IPS DF 4.7 (cell line): ENCODE measurements at regions not wholly inside any gene's neighbourhood (a gene's known extent, or its start where the extent isn't known, plus 50 kb on each side); places are given as distances from the start of the nearest gene placed in this dataset.
"Not testable (repeated sequence)": the region's sequence is repeated elsewhere in the genome, so short reads cannot be mapped to it uniquely, and the experiment has no call there.

Experiments used
- DNase-seq: peaks from one replicate; pipeline ENCODE4 v3.0.0-alpha.2; 2013; ENCODE audit warnings: low spot score; ENCODE audit errors: extremely low read depth

DNA sequence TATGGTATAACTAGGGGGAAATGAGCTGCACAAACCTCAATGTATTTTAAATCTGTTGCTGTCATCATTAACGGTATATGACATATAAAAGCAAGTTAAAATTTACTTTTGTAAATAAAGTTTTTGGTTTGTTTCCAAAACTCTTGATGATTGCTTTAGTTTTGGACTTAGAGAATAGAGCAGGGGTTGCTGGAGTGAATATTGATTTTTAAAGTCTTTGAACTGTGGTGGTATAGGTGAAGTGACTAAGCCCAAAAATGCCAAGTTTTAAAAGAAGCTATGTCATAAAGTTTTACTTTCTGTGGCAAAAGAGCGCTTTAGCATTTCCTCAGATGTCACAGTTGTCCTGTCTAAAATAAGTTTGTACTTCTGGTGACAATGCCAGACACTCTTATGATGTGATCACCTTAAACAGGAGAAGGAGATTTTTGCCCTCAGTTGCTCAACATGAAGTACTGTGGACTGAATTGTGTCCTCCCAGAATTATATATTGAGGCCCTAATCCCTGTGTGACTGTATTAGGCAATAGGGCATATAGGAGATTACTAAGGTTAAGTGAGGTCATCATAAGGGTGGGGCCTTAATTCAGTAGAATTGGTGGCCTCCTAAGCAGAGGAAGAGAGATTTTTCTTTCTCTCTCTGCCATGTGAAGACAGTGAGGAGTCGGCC lies 175.2 kb upstream of the PLGLB1 start:
- DNase-seq: not testable (repeated sequence)

- not testable (repeated sequence) for DNase-seq
These were observed 176.8 kb upstream of the PLGLB1 start for GRCh38 chr2:87198422-87198821.

GRCh38 chr2:87199228-87199627 lies 177.6 kb upstream of the PLGLB1 start:
- DNase-seq: not testable (repeated sequence)

- DNase-seq: not testable (repeated sequence)
These were observed 183.0 kb upstream of the PLGLB1 start for GRCh38 chr2:87204569-87205147.

DNA sequence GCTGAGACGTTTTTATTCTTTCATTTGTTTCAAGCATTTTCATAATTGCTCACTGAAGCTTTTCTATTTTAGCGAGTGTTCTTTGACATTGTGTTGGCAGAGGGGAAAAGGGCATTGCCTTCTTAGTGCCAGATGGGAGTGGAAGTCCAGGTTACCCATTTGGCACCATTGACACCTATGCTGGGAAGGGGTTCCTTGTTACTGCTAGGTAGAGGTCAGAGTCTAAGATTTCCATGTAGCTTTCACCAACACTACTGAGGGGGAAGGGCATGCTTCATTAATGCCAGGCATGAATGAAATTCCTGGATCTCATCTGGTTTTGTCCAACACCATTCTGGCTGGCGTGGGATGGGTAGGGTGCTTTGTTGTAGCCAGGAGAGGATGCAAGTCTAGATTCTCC lies 191.3 kb upstream of the PLGLB1 start:
- DNase-seq: not testable (repeated sequence)

DNA sequence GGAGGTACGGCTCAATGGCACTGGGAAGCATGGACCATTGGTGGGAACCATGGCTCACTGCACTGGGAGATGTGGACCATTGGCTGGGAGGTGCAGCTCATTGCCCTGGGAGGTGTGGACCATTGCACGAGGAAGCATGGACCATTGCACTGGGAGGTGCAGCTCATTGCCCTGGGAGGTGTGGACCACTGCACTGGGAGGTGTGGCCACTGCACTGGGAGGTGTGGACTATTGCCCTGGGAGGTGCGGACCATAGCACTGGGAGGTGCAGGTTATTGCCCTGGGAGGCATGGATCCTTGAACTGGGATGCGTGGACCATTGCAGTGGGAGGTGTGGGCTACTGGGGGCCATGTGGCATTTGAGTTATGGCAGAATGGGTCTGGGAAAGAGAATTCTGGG lies 195.4 kb upstream of the PLGLB1 start:
- DNase-seq: not testable (repeated sequence)

DNA sequence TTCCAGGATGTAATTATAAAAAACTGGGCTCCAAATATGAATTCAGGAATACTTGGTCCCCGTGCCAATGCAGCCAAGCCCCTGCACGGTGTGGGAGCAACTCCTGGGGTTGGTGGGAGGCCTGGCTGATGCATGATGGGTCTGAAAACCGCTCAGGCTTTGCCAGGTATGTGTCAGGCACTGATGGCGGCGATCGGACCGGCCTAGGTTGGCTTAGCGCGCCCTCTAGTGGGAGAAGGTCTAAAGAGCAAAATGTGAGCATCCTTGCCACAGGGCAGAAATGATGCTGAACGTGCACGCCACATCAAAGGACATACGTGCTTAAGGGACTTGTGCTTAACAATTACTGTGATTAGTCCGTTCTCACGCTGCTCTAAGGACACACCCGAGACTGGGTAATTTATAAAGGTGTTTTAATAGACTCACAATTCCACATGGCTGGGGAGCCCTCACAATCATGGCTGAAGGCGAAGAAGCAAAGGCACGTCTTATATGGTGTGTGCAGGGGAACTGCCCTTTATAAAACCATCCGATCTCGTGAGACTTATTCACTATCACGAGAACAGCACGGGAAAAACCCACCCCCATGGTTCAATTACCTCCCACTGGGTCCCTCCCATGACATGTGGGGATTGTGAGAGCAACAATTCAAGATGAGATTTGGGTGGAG lies 196.2 kb upstream of the PLGLB1 start:
- DNase-seq: not testable (repeated sequence)

DNA sequence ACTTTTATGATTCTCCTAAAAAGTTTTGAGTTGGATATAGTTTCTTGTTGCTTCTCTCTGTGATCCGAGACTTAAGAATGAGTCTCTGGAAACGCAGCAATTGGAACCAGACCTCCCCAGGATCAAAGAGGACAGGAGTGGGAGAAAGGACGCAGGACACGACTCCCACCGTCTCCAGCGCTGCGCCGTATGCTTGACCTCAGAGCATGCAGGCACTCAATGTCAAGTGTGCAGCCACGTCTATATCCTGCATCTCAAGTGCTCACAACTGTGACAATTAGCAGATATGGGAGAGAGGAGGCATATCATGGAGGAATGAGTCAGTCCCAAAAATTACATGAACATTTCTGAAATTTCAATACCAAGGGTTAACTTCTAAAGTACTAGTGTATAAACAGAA lies 199.0 kb upstream of the PLGLB1 start:
- not testable (repeated sequence) for DNase-seq

GRCh38 chr2:87222131-87222530 lies 200.5 kb upstream of the PLGLB1 start:
- DNase-seq: not testable (repeated sequence)

- not testable (repeated sequence) for DNase-seq
These were observed 202.2 kb upstream of the PLGLB1 start for GRCh38 chr2:87223873-87224272.

DNA sequence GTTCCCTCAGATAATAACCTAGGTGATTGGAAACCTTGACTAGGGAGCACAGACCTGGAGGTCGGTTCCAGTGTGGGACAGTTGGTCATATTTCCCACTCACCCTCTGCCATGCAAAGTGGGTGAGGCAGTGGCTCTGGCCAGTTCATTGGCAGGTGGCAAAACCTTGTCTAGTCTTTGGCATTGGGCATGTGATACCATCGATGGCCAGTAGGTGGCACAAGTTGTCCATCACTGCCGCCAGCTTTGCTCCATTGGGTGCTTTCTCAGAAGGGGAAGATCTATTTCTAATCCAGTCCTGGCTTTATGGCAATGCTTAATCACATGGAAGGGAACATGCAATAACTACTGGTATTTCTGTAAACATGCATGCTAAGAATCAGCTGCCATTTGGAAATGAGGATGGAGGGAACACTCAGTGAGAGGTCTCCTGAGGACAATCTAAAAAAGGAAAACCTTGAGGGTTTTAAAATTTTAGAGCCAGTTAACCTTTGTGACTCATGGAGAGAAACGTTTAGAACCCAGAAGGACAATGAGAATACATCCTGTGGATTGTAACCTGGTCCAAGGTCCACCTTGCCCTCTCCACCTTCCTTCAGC lies 207.5 kb upstream of the PLGLB1 start:
- DNase-seq: not testable (repeated sequence)

GRCh38 chr2:87229964-87230363 lies 208.3 kb upstream of the PLGLB1 start:
- not testable (repeated sequence) for DNase-seq

DNA sequence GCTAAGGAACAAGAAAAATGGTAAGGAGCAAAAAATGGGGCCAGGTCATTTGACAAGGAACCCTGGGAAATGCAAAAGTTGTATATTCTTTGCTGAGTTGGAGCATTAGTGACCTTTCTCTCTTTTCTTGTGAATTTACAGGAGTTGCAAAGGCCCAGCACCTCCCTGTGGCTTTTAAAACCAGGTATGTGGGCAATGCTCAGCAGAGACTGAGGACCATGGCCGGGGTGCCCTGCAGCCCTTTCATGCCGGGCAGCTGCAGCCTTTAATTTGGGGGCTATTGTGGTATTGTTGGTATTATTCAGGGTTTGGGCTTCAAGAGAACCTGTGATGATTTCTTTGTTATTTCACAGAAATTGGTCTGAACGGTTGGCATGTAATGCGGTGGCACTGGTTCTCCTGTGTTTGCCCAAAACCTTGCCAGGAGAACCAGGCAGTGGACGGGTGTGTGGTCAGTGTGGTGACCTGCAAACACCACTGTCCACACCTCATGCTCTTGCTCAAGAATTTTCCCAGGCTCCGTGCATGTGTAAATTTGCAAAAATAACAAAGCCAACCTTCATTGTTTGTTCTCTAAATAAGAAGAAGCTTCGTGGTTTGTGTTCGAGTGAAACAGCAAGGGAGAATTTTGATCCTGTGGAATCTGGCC lies 213.8 kb upstream of the PLGLB1 start:
- not testable (repeated sequence) for DNase-seq

GRCh38 chr2:87237570-87238336 lies 216.1 kb upstream of the PLGLB1 start:
- DNase-seq: not testable (repeated sequence)

- DNase-seq: not testable (repeated sequence)
These were observed 218.0 kb upstream of the PLGLB1 start for GRCh38 chr2:87239558-87240215.

- DNase-seq: not testable (repeated sequence)
These were observed 224.5 kb upstream of the PLGLB1 start for GRCh38 chr2:87246066-87246717.

DNA sequence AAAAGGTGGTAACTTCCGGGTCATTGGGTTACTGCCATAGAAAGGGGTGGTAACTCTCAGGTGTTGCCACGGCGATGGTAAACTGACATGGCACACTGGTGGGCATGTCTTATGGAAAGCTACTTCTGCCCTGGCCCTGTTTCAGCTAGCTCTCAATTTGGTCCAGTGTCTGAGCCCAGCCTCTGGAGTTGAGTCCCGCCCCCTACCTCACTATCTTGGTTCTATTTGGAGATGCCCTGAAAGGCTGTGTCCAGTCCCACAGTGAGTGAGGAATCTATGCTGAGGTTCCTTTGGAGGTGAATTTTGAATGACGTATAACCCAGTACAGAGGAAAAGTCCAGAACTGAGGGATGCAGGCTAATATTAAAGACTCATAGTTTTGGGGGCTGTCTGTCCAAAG lies 230.4 kb upstream of the PLGLB1 start:
- DNase-seq: not testable (repeated sequence)

GRCh38 chr2:87254562-87254961 lies 232.9 kb upstream of the PLGLB1 start:
- not testable (repeated sequence) for DNase-seq

DNA sequence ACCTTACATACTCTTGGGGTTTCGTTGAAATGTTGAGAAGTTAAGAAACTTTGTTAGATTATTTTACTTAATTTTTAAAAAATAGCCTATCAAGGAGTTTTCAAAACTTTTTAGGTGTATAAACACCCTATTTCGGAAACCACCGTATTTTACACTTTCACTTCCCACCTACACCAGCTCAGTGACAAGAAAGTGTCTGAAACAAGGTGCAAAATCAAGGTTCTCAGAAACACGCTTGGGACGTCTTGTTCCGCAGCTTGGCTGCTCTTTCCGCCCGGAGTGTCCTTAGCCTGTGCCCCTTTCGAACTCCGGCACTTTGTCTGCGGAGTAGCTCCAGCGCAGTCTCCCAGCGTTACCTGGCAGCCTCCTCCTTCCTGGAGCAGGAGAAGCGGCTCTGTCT lies 233.8 kb upstream of the PLGLB1 start:
- not testable (repeated sequence) for DNase-seq

DNA sequence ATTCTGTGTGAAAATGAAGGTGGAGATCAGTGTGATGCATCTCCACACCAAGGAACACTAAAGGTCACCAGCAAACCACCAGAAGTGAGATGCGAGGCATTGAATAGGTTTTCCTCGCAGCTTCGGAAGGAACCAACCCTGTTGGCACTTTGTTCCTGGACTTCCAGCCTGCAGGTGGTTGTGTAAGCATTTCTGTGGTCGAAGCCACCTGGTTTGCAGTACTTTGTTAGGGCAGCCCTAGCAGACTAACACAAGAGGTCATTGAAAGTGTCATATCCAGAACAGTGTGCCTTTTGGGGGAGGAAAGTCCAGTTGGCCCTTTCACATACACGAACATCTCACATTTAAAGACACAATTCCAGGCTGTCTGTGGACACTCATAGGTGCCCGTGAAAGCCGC lies 237.2 kb upstream of the PLGLB1 start:
- DNase-seq: not testable (repeated sequence)
